ENCODE measurements at regions not wholly inside any gene's neighbourhood (a gene's known extent, or its start where the extent isn't known, plus 50 kb on each side); places are given as distances from the start of the nearest gene placed in this dataset.

DNA sequence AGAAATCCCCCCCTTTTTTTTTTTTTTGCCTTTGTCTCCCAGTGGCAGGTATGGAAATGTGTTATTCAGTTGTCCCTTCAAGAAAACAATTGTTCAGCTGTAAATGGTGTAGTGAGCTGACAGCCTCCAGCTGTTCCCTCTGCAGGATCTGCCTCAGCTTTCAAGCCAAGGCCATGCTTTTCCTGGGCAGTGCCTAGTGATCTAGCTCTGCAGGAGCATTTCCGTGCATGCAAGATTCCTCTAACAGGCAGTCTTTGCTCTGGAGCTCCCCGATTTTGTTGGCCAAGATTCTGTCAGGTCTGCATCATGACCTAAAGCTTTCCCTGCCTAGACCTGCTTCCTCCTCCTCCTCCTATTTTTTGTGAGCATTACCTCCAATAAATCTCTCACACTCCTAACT is 300.7 kb upstream of the UBE2E3 start:
- TF ChIP-seq, protein P1, sequence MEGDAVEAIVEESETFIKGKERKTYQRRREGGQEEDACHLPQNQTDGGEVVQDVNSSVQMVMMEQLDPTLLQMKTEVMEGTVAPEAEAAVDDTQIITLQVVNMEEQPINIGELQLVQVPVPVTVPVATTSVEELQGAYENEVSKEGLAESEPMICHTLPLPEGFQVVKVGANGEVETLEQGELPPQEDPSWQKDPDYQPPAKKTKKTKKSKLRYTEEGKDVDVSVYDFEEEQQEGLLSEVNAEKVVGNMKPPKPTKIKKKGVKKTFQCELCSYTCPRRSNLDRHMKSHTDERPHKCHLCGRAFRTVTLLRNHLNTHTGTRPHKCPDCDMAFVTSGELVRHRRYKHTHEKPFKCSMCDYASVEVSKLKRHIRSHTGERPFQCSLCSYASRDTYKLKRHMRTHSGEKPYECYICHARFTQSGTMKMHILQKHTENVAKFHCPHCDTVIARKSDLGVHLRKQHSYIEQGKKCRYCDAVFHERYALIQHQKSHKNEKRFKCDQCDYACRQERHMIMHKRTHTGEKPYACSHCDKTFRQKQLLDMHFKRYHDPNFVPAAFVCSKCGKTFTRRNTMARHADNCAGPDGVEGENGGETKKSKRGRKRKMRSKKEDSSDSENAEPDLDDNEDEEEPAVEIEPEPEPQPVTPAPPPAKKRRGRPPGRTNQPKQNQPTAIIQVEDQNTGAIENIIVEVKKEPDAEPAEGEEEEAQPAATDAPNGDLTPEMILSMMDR (conservative IDR thresholded peaks at IDR 0.05; ENCODE audit: low read depth, low read length) = no peak
- no peak for TF ChIP-seq EZH2 (IDR thresholded peaks at IDR 0.05; ENCODE audit: borderline replicate concordance, low read depth, low read length, poor library complexity, severe bottlenecking)

Data from A673 (cell line).